ENCODE measurements at regions not wholly inside any gene's neighbourhood (a gene's known extent, or its start where the extent isn't known, plus 50 kb on each side); places are given as distances from the start of the nearest gene placed in this dataset.

GRCh38 chr4:135741583-135741982 is 1540.0 kb upstream of the PABPC4L start:
- DNase-seq = no peak

DNA sequence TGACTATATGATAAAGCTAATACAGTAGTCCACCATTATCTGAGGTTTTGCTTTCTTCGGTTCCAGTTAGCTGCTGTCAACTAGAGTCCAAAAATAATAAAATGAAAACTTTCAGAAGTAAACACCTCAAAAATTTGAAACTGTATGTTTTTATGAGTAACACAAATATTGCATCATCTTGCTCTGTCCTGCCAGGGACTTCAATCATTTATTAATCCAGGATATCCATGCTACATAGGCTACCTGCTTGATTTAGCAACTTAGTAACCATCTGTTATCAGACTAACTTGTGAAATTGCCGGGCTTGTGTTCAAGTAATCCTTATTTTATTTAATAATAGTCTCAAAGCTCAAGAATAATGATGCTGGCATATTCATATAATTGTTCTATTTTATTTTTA is 1537.8 kb upstream of the PABPC4L start:
- DNase-seq = no peak

GRCh38 chr4:135735512-135735911 is 1533.9 kb upstream of the PABPC4L start:
- no peak for DNase-seq

DNA sequence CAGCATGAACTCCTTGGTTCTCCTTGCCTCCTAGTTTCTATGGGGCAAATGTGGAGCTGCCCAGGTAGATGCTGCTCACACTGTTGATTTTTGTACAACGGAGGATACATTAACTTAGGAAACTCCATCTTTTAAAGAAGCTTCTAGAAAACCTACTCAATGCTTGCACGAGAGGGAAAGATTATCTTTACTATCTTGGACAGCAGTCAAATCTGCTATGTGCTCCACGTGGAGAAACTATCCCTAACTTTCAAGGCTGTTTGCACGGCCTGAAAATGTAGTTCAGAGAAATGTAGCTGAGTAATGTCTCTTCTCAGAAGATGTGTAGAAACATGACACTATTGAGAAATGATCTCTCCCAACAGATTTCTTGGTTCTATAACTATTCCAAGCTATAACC is 1530.9 kb upstream of the PABPC4L start:
- no peak for DNase-seq

DNA sequence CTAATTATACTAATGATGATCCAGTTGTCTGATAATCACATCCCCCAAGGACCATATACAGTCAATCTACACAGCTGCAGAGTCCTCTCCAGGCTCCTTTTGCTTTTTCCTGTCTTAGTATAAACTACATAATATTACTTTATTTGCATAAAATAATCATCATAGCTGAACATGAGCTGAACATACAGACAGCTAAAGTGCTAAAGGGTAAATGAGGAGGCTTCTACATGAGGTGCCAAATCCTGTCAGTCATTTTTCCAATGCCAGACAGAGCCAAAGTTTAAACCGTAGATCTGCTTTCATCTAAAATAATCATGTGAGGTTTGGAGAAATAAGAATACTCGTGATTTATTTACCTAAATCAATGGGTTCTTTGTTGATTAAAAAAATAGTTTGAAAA is 1530.1 kb upstream of the PABPC4L start:
- DNase-seq = no peak

DNA sequence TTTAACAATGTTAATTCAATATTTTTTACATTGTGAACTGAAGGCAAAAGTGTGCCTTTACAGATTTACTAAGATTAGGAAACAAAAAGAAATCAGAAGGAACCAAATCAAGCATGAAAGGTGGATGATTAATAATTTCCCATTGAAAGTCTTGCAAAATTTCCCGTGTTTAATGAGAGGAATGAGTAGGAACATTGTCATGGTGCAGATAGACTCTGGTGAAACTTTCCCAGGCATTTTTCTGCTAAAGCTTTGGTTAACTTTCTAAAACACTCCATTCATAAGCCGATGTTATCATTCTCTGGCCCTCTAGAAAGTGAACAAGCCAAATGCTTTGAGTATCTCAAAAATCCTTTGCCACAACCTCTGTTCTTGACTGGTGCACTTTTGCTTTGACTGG is 1522.8 kb upstream of the PABPC4L start:
- no peak for DNase-seq

DNA sequence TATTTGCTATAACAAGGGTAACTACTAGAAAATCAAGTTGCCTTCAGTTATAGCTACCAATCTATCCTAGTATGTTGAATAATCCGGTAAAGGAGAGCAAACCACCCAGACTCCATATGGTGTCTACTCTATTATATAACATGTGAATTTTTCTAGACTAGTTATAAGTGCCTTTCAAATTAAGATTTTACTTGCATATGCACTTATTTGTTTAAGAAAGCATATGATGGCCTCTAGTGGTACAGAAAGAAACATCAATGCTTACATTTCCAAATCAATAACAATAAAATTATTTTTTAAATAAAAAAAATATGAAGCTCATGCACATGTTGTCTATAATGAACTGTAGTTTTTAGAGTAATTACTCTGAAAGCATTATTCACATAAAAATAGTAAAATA is 1516.4 kb upstream of the PABPC4L start:
- no peak for DNase-seq

DNA sequence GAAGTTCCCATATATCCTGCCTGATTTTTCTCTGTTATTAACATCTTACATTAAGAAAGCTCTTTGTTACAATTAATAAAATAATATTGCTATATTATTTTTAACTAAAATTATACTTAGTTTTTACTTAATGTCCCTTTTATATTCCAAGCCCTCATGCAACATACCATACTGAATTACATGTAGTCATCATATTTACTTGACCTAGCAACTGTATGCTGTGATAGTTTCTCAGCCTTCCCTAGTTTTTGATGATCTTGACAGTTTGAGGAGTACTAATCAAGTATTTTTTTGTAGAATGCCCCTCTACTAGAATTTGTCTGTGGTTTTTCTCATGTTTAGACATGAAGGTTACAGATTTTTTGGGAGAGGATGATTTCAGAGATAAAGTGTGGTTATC is 1503.8 kb upstream of the PABPC4L start:
- DNase-seq = no peak

GRCh38 chr4:135694066-135694465 is 1492.5 kb upstream of the PABPC4L start:
- DNase-seq = no peak

- DNase-seq = no peak
Measured at GRCh38 chr4:135684001-135684400, 1482.4 kb upstream of the PABPC4L start.

GRCh38 chr4:135672202-135672601 is 1470.6 kb upstream of the PABPC4L start:
- no peak for DNase-seq

- DNase-seq = no peak
Measured at GRCh38 chr4:135670548-135670947, 1469.0 kb upstream of the PABPC4L start.

Data from NCI-H510A treated with DMSO at 0.1 percent for 48 hours (cell line).